Activated CD4-positive, alpha-beta T cell treated with anti-CD3 and anti-CD28 coated beads for 24 hours (primary cell): ENCODE measurements at regions not wholly inside any gene's neighbourhood (a gene's known extent, or its start where the extent isn't known, plus 50 kb on each side); places are given as distances from the start of the nearest gene placed in this dataset.

Experiments used
- DNase-seq, 2 donors: peaks; one replicate each; pipeline ENCODE4 v3.0.0-alpha.2; 2020; ENCODE audit warnings: low read depth in 2 of 2

- DNase-seq: no peak
Observed at GRCh38 chr15:79659691-79660090, 227.6 kb downstream of the MINAR1 start.

GRCh38 chr15:79661411-79661810 is 229.3 kb downstream of the MINAR1 start:
- no peak for DNase-seq

GRCh38 chr15:79673416-79674123 is 223.2 kb downstream of the MTHFS start:
- peak in 1 of 2 donors; percentile 1 for DNase-seq

GRCh38 chr15:79674124-79674465 is 222.7 kb downstream of the MTHFS start:
- no peak for DNase-seq

- no peak for DNase-seq
Observed at GRCh38 chr15:79675982-79676381, 220.8 kb downstream of the MTHFS start.

GRCh38 chr15:79676621-79677020 is 220.2 kb downstream of the MTHFS start:
- DNase-seq: no peak

GRCh38 chr15:79677241-79677640 is 219.6 kb downstream of the MTHFS start:
- no peak for DNase-seq

GRCh38 chr15:79678032-79678701 is 218.6 kb downstream of the MTHFS start:
- DNase-seq: no peak

GRCh38 chr15:79680720-79681119 is 216.1 kb downstream of the MTHFS start:
- DNase-seq: no peak

- DNase-seq: no peak
Observed at GRCh38 chr15:79682285-79682684, 214.5 kb downstream of the MTHFS start.

- no peak for DNase-seq
Observed at GRCh38 chr15:79682851-79683288, 213.9 kb downstream of the MTHFS start.

- DNase-seq: no peak
Observed at GRCh38 chr15:79689030-79689429, 207.8 kb downstream of the MTHFS start.

GRCh38 chr15:79700951-79701480 is 195.8 kb downstream of the MTHFS start:
- no peak for DNase-seq

- no peak for DNase-seq
Observed at GRCh38 chr15:79702621-79703020, 194.2 kb downstream of the MTHFS start.

GRCh38 chr15:79721256-79721655 is 175.6 kb downstream of the MTHFS start:
- no peak for DNase-seq

GRCh38 chr15:79724312-79724711 is 172.5 kb downstream of the MTHFS start:
- DNase-seq: no peak

GRCh38 chr15:79724804-79725203 is 172.0 kb downstream of the MTHFS start:
- no peak for DNase-seq

- no peak for DNase-seq
Observed at GRCh38 chr15:79728867-79729266, 167.9 kb downstream of the MTHFS start.

GRCh38 chr15:79736435-79737000 is 160.3 kb downstream of the MTHFS start:
- no peak for DNase-seq

GRCh38 chr15:79738143-79738542 is 158.7 kb downstream of the MTHFS start:
- no peak for DNase-seq

GRCh38 chr15:79740561-79740960 is 156.3 kb downstream of the MTHFS start:
- DNase-seq: no peak

GRCh38 chr15:79743032-79743431 is 153.8 kb downstream of the MTHFS start:
- DNase-seq: no peak

- DNase-seq: peak in 1 of 2 donors; percentile 3
Observed at GRCh38 chr15:79744485-79744884, 152.3 kb downstream of the MTHFS start.
